HG03060 (cell line): ENCODE measurements at regions not wholly inside any gene's neighbourhood (a gene's known extent, or its start where the extent isn't known, plus 50 kb on each side); places are given as distances from the start of the nearest gene placed in this dataset.

ENCODE experiments used
- ATAC-seq: cut with Tn5 transposase; IDR thresholded peaks from one replicate; pipeline ENCODE4 v1.9.1; 2021; ENCODE audit warnings: low read depth, moderate number of reproducible peaks; ENCODE audit not compliant: unreplicated experiment

GRCh38 chr6:138550346-138550767 is 51.1 kb upstream of the NHSL1 start:
- no peak for ATAC-seq

- ATAC-seq, result no peak
Observed at GRCh38 chr6:138554146-138554545, 54.9 kb upstream of the NHSL1 start.

- no peak for ATAC-seq
Observed at GRCh38 chr6:138555421-138555988, 56.2 kb upstream of the NHSL1 start.

GRCh38 chr6:138557147-138557546 is 57.9 kb upstream of the NHSL1 start:
- no peak for ATAC-seq

GRCh38 chr6:138559143-138559542 is 59.8 kb upstream of the NHSL1 start:
- ATAC-seq, result no peak

GRCh38 chr6:138560130-138560860 is 61.0 kb upstream of the NHSL1 start:
- ATAC-seq, result no peak

GRCh38 chr6:138562691-138563090 is 63.4 kb upstream of the NHSL1 start:
- no peak for ATAC-seq

GRCh38 chr6:138563231-138563630 is 63.9 kb upstream of the NHSL1 start:
- no peak for ATAC-seq

- ATAC-seq, result no peak
Observed at GRCh38 chr6:138563650-138564049, 64.4 kb upstream of the NHSL1 start.

GRCh38 chr6:138564170-138564721 is 65.0 kb upstream of the NHSL1 start:
- no peak for ATAC-seq

GRCh38 chr6:138567052-138567451 is 67.8 kb upstream of the NHSL1 start:
- no peak for ATAC-seq

GRCh38 chr6:138568997-138569396 is 69.7 kb upstream of the NHSL1 start:
- ATAC-seq, result no peak

GRCh38 chr6:138569554-138569953 is 70.3 kb upstream of the NHSL1 start:
- no peak for ATAC-seq

GRCh38 chr6:138569970-138570724 is 70.9 kb upstream of the NHSL1 start:
- ATAC-seq, result no peak

- no peak for ATAC-seq
Observed at GRCh38 chr6:138570725-138571029, 71.4 kb upstream of the NHSL1 start.

GRCh38 chr6:138571181-138571580 is 71.9 kb upstream of the NHSL1 start:
- no peak for ATAC-seq

- no peak for ATAC-seq
Observed at GRCh38 chr6:138571585-138572166, 72.4 kb upstream of the NHSL1 start.

GRCh38 chr6:138572167-138572875 is 73.0 kb upstream of the NHSL1 start:
- no peak for ATAC-seq

- ATAC-seq, result no peak
Observed at GRCh38 chr6:138572885-138573284, 73.6 kb upstream of the NHSL1 start.

- no peak for ATAC-seq
Observed at GRCh38 chr6:138575257-138575656, 76.0 kb upstream of the NHSL1 start.

GRCh38 chr6:138576313-138576712 is 77.0 kb upstream of the NHSL1 start:
- no peak for ATAC-seq
